T-cell (primary cell): ENCODE measurements at regions not wholly inside any gene's neighbourhood (a gene's known extent, or its start where the extent isn't known, plus 50 kb on each side); places are given as distances from the start of the nearest gene placed in this dataset.

Experiments used
- ATAC-seq, 4 experiments: fragments of 200-7000 bp in 3 of 4; fragments of 150-1000 bp in 1 of 4; cut with Tn5 transposase; replicated peaks in 1 of 4; 1 replicate in 3 of 4; 2 replicates in 1 of 4; pipeline ENCODE4 v1.10.0; 2021; ENCODE audit warnings: moderate library complexity in 3 of 4, mild to moderate bottlenecking in 2 of 4, moderate number of reproducible peaks in 1 of 4
- CTCF ChIA-PET, 2 donors: fragments of 300-600 bp; sonication (Branson Sonifier 250); formaldehyde crosslinking; loops; one replicate each; lab custom pipeline; 2022; ENCODE audit warnings: antibody characterized with exemption in 2 of 2; lab: Charles Lee
- POLR2A ChIA-PET, 2 donors: fragments of 300-600 bp; sonication (Branson Sonifier 250); formaldehyde crosslinking; loops; one replicate each; lab custom pipeline; 2022; ENCODE audit warnings: antibody characterized with exemption in 2 of 2; lab: Charles Lee
- DNase-seq, 35 experiments: peaks; one replicate each; pipeline versions ENCODE4 v3.0.0 to v3.0.0-alpha.2; 2013 to 2023
- H3K27ac ChIP-seq: one replicate; pipeline ENCODE4 v1.5.1; 2013; ENCODE audit warnings: low read length
- H3K27me3 ChIP-seq, 2 experiments: replicated peaks in 1 of 2; 1 replicate in 1 of 2; 2 replicates in 1 of 2; pipeline versions ENCODE4 v1.6.1 to v1.7.0; 2013; ENCODE audit warnings: low read length in 1 of 2, mixed read lengths in 1 of 2; ENCODE audit not compliant: control insufficient read depth in 2 of 2, insufficient read depth in 2 of 2; ENCODE audit errors: extremely low read depth in 1 of 2
- H3K36me3 ChIP-seq, 2 donors: 1 replicate in 1 of 2; 2 replicates in 1 of 2; pipeline versions ENCODE4 v1.6.1 to v1.7.0; 2013; ENCODE audit warnings: low read length in 1 of 2; ENCODE audit not compliant: control insufficient read depth in 2 of 2, insufficient read depth in 1 of 2; ENCODE audit errors: extremely low read depth in 1 of 2
- H3K4me1 ChIP-seq, 2 experiments: 1 replicate in 1 of 2; 2 replicates in 1 of 2; pipeline versions ENCODE4 v1.6.1 to v1.7.0; 2013; ENCODE audit warnings: low read length in 2 of 2, mixed read lengths in 1 of 2; ENCODE audit not compliant: insufficient read depth in 2 of 2, control insufficient read depth in 1 of 2; ENCODE audit errors: extremely low read depth in 1 of 2
- H3K4me3 ChIP-seq, 2 donors: 1 replicate in 1 of 2; 2 replicates in 1 of 2; pipeline versions ENCODE4 v1.5.1 to v1.7.0; 2013; ENCODE audit warnings: mild to moderate bottlenecking in 2 of 2, low read length in 1 of 2, moderate library complexity in 1 of 2; ENCODE audit not compliant: control insufficient read depth in 1 of 2; ENCODE audit errors: extremely low read depth in 1 of 2
- H3K9me3 ChIP-seq: 2 replicates; pipeline ENCODE4 v1.7.0; 2013
- H3K27ac Mint-ChIP-seq, 2 donors: one replicate each; pipeline ENCODE4 v1.8.0; 2020 to 2021; ENCODE audit warnings: mild to moderate bottlenecking in 2 of 2, mixed read lengths in 2 of 2
- H3K27me3 Mint-ChIP-seq, 2 donors: one replicate each; pipeline ENCODE4 v1.8.0; 2021 to 2022; ENCODE audit warnings: mixed read lengths in 2 of 2
- H3K36me3 Mint-ChIP-seq: one replicate; pipeline ENCODE4 v1.8.0; 2021; ENCODE audit warnings: mixed read lengths
- H3K4me1 Mint-ChIP-seq, 3 donors: one replicate each; pipeline ENCODE4 v1.8.0; 2020 to 2022; ENCODE audit warnings: mixed read lengths in 3 of 3, mild to moderate bottlenecking in 1 of 3
- H3K4me3 Mint-ChIP-seq, 3 donors: one replicate each; pipeline ENCODE4 v1.8.0; 2020 to 2022; ENCODE audit warnings: mild to moderate bottlenecking in 3 of 3, mixed read lengths in 3 of 3, moderate library complexity in 3 of 3
- H3K9me3 Mint-ChIP-seq, 3 donors: one replicate each; pipeline ENCODE4 v1.8.0; 2020 to 2022; ENCODE audit warnings: mixed read lengths in 3 of 3
- WGBS: methylation state at CpG from one replicate; pipeline ENCODE4 v1.1.5; 2013; ENCODE audit warnings: missing lambda C conversion rate; ENCODE audit not compliant: insufficient coverage; 5-methylcytosine and 5-hydroxymethylcytosine counted together

- DNase-seq, result no peak
- no peaks in the 10 kb centered on the region for H3K4me1 Mint-ChIP-seq
- Histone ChIP-seq H3K27ac (no peak overlapping the region), H3K4me1 (no peaks in the 10 kb centered on the region), H3K9me3 (no peaks in the 10 kb centered on the region), H3K27me3 (no peaks in the 10 kb centered on the region), H3K36me3 (no peaks in the 10 kb centered on the region), H3K4me3 (no peak overlapping the region)
- ChIA-PET CTCF (no interaction called here), POLR2A (no interaction called here)
- WGBS, result no CpG with 5 or more reads among the region's 1 CpG
- no peak overlapping the region for H3K4me3 Mint-ChIP-seq
- H3K36me3 Mint-ChIP-seq, result no peaks in the 10 kb centered on the region
- H3K9me3 Mint-ChIP-seq, result peaks cover 12 to 25% (median 16%) of the 10 kb centered on the region in 3 donors
- H3K27me3 Mint-ChIP-seq, result peaks cover 0 to 2% of the 10 kb centered on the region in 2 donors
- ATAC-seq, result no peak
- no peak overlapping the region for H3K27ac Mint-ChIP-seq
These were observed 179.1 kb upstream of the ISX start for GRCh38 chr22:34886812-34887211.

DNA sequence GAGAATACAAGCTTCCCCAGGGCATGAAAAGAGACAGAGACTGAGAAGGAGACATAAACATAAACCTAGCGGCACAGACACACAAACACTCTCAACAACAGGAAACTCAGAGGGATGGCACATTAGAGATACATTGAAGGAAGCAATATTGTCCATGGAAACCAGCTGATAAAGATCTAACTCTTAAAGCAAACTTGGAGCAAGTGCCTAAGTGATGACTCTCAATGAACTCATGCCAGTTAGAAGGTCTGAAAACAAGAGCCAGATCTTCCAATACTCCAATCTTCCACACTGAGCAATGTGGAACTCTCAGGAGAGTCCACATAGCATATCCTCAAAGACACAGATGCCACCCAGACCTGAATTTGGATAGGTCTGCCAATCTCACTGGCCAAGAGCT, 168.8 kb upstream of the ISX start:
- H3K27ac ChIP-seq, result no peak overlapping the region
- Mint-ChIP-seq H3K27ac (no peak overlapping the region), H3K36me3 (no peaks in the 10 kb centered on the region), H3K9me3 (peaks cover 0 to 7% (median 3%) of the 10 kb centered on the region in 3 donors), H3K4me3 (no peak overlapping the region), H3K4me1 (no peaks in the 10 kb centered on the region), H3K27me3 (peaks cover 5 to 17% of the 10 kb centered on the region in 2 donors)
- no peaks in the 10 kb centered on the region for H3K9me3 ChIP-seq
- no peak overlapping the region for H3K4me3 ChIP-seq
- no CpG with 5 or more reads among the region's 1 CpG for WGBS
- H3K36me3 ChIP-seq, result no peaks in the 10 kb centered on the region
- H3K27me3 ChIP-seq, result peaks cover 0 to 4% of the 10 kb centered on the region in 2 experiments
- POLR2A ChIA-PET, result no interaction called here
- CTCF ChIA-PET, result no interaction called here
- no peaks in the 10 kb centered on the region for H3K4me1 ChIP-seq
- DNase-seq (no peak), ATAC-seq (no peak)

- peaks cover 0 to 4% of the 10 kb centered on the region in 2 experiments for H3K27me3 ChIP-seq
- H3K9me3 ChIP-seq, result no peaks in the 10 kb centered on the region
- no peaks in the 10 kb centered on the region for H3K4me1 Mint-ChIP-seq
- no peak overlapping the region for H3K27ac ChIP-seq
- H3K9me3 Mint-ChIP-seq, result no peaks in the 10 kb centered on the region
- H3K4me3 Mint-ChIP-seq, result no peak overlapping the region
- ChIA-PET POLR2A (no interaction called here), CTCF (no interaction called here)
- DNase-seq (no peak), ATAC-seq (no peak)
- H3K27ac Mint-ChIP-seq, result no peak overlapping the region
- no peaks in the 10 kb centered on the region for H3K36me3 Mint-ChIP-seq
- no peaks in the 10 kb centered on the region for H3K4me1 ChIP-seq
- H3K27me3 Mint-ChIP-seq, result no peaks in the 10 kb centered on the region
- H3K36me3 ChIP-seq, result no peaks in the 10 kb centered on the region
- H3K4me3 ChIP-seq, result no peak overlapping the region
These were observed 163.6 kb upstream of the ISX start for GRCh38 chr22:34902335-34902734.

DNA sequence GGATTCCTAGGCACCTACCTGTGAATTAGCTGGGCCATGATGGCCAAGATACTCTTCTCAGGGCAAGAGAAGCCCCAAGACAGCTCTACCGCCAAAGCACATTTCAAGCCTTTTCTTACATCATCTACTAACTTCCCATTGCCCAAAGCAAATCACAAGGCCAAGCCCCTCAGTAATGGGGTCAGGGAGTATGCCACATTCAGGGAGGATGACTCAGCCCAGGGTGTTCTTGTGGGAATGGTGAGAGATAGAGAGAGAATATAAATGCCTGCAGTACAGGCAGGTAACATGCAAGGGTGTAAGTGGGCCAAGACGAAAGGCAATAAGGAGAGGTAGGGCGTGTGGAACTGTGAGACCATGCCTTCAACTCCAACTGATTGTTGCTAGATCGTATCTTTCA, 162.5 kb upstream of the ISX start:
- Histone ChIP-seq H3K27me3 (peaks cover 0 to 2% of the 10 kb centered on the region in 2 experiments), H3K4me3 (no peak overlapping the region), H3K4me1 (no peaks in the 10 kb centered on the region), H3K9me3 (no peaks in the 10 kb centered on the region), H3K27ac (no peak overlapping the region), H3K36me3 (no peaks in the 10 kb centered on the region)
- Mint-ChIP-seq H3K4me1 (no peaks in the 10 kb centered on the region), H3K4me3 (no peak overlapping the region), H3K9me3 (no peaks in the 10 kb centered on the region), H3K27ac (no peak overlapping the region), H3K27me3 (no peaks in the 10 kb centered on the region), H3K36me3 (no peaks in the 10 kb centered on the region)
- WGBS, result no CpG with 5 or more reads among the region's 4 CpGs
- ChIA-PET CTCF (no interaction called here), POLR2A (no interaction called here)
- no peak for DNase-seq
- ATAC-seq, result no peak

DNA sequence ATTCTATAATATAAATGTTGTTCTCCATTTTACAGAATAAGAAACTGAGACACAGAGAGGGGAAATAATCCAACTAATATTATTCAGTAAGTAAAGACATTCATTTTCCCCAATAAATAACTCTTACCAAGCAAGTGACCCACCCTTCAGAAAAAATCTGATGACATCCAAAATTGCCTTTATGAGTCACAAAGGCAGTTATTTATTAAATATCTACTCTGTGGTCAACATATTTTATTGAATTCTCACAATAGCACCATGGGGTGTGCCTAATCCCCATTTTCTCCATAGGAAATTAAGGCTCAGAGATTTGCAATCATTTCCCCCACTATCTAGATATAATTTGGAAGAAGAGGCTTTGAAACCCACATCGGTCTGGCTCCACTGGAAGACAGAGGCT, 161.5 kb upstream of the ISX start:
- H3K9me3 Mint-ChIP-seq, result no peaks in the 10 kb centered on the region
- H3K9me3 ChIP-seq, result no peaks in the 10 kb centered on the region
- ChIA-PET CTCF (no interaction called here), POLR2A (no interaction called here)
- no peaks in the 10 kb centered on the region for H3K4me1 Mint-ChIP-seq
- H3K4me3 ChIP-seq, result no peak overlapping the region
- WGBS, result no CpG with 5 or more reads among the region's 1 CpG
- ATAC-seq (no peak), DNase-seq (no peak)
- H3K36me3 Mint-ChIP-seq, result no peaks in the 10 kb centered on the region
- H3K27ac Mint-ChIP-seq, result no peak overlapping the region
- no peak overlapping the region for H3K27ac ChIP-seq
- no peaks in the 10 kb centered on the region for H3K36me3 ChIP-seq
- no peaks in the 10 kb centered on the region for H3K4me1 ChIP-seq
- peaks cover 0 to 2% of the 10 kb centered on the region in 2 experiments for H3K27me3 ChIP-seq
- H3K27me3 Mint-ChIP-seq, result peaks cover 0 to 2% of the 10 kb centered on the region in 2 donors
- no peak overlapping the region for H3K4me3 Mint-ChIP-seq

DNA sequence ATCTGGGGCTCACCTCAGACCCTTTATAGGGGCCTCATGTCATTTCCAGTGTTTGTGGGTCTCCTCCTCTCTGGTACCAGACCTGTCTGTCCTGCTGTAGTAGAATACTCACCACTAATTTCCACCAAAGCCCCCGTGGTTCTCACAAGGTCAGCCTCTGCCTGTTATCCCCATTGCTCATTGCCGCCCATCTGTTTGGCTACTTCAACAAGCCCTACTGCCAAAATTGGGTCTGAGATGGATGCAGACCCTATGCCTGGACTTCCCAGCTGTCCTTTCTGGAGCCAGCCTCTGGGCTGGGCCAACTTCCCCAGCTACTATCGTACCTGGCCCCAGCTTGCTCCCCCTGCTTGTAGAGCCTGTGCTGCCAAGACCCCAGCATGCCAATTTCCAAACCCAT, 152.1 kb upstream of the ISX start:
- ATAC-seq (no peak), DNase-seq (no peak)
- H3K4me3 ChIP-seq, result no peak overlapping the region
- no peak overlapping the region for H3K27ac ChIP-seq
- Mint-ChIP-seq H3K9me3 (no peaks in the 10 kb centered on the region), H3K27me3 (peaks cover 6 to 26% of the 10 kb centered on the region in 2 donors), H3K4me3 (no peak overlapping the region), H3K27ac (no peak overlapping the region), H3K4me1 (no peaks in the 10 kb centered on the region), H3K36me3 (no peaks in the 10 kb centered on the region)
- ChIA-PET CTCF (no interaction called here), POLR2A (no interaction called here)
- no peaks in the 10 kb centered on the region for H3K9me3 ChIP-seq
- no peaks in the 10 kb centered on the region for H3K36me3 ChIP-seq
- no peaks in the 10 kb centered on the region for H3K4me1 ChIP-seq
- 55% methylated on average over 3 of the region's 3 CpGs for WGBS
- peaks cover 0 to 5% of the 10 kb centered on the region in 2 experiments for H3K27me3 ChIP-seq

- H3K4me3 ChIP-seq, result no peak overlapping the region
- Mint-ChIP-seq H3K9me3 (no peaks in the 10 kb centered on the region), H3K27ac (no peak overlapping the region), H3K4me1 (no peaks in the 10 kb centered on the region), H3K4me3 (no peak overlapping the region), H3K27me3 (peaks cover 7 to 27% of the 10 kb centered on the region in 2 donors), H3K36me3 (no peaks in the 10 kb centered on the region)
- ChIA-PET POLR2A (no interaction called here), CTCF (no interaction called here)
- ATAC-seq (no peak), DNase-seq (no peak)
- 69% methylated on average over 2 of the region's 3 CpGs for WGBS
- no peak overlapping the region for H3K27ac ChIP-seq
- H3K36me3 ChIP-seq, result no peaks in the 10 kb centered on the region
- H3K4me1 ChIP-seq, result no peaks in the 10 kb centered on the region
- H3K27me3 ChIP-seq, result peaks cover 0 to 5% of the 10 kb centered on the region in 2 experiments
- no peaks in the 10 kb centered on the region for H3K9me3 ChIP-seq
These were observed 151.1 kb upstream of the ISX start for GRCh38 chr22:34914846-34915245.
